IMR-90 (cell line): ENCODE measurements at regions not wholly inside any gene's neighbourhood (a gene's known extent, or its start where the extent isn't known, plus 50 kb on each side); places are given as distances from the start of the nearest gene placed in this dataset.

ENCODE experiments used
- ATAC-seq: fragments of 200-7000 bp; cut with Tn5 transposase; 2 replicates; pipeline ENCODE4 v1.9.1; 2020; ENCODE audit warnings: low read depth, mild to moderate bottlenecking, moderate library complexity
- BruUV-seq: library from RNA; stranded (reverse); fragments of 400-500 nt; replicated peaks from 2 replicates; lab custom pipeline; 2021; lab: Mats Ljungman, UMichigan
- CTCF ChIA-PET: fragments of 300-600 bp; formaldehyde crosslinking; extraction: SDS; loops from one replicate; lab custom pipeline; 2021; ENCODE audit warnings: antibody characterized with exemption; lab: Yijun Ruan, JAX
- POLR2A ChIA-PET: fragments of 300-600 bp; sonication (Branson Sonifier 250); formaldehyde crosslinking; loops from one replicate; lab custom pipeline; 2022; ENCODE audit warnings: antibody characterized with exemption; ENCODE audit not compliant: unreplicated experiment; lab: Charles Lee
- DNase-seq: peaks from one replicate; pipeline ENCODE4 v3.0.0; 2013
- H2AFZ ChIP-seq: replicated peaks from 2 replicates; pipeline ENCODE3; 2013; ENCODE audit warnings: low read length, mild to moderate bottlenecking; ENCODE audit not compliant: poor library complexity
- H2AK5ac ChIP-seq: 2 replicates; pipeline ENCODE4 v1.6.1; 2013; ENCODE audit warnings: low read depth, low read length, inconsistent platforms
- H2AK9ac ChIP-seq: replicated peaks from 2 replicates; pipeline ENCODE3; 2013; ENCODE audit warnings: mild to moderate bottlenecking, low read depth, low read length, moderate library complexity; ENCODE audit not compliant: poor library complexity
- H2BK120ac ChIP-seq: 2 replicates; pipeline ENCODE4 v1.6.1; 2013; ENCODE audit warnings: low read depth, low read length, inconsistent platforms
- H2BK15ac ChIP-seq: 3 replicates; pipeline ENCODE4 v1.6.1; 2013; ENCODE audit warnings: low read depth, low read length, inconsistent platforms
- H2BK20ac ChIP-seq: 2 replicates; pipeline ENCODE4 v1.6.1; 2013; ENCODE audit warnings: low read depth, mild to moderate bottlenecking, inconsistent platforms, low read length, moderate library complexity
- H2BK5ac ChIP-seq: 2 replicates; pipeline ENCODE4 v1.6.1; 2013; ENCODE audit warnings: mild to moderate bottlenecking, low read depth, low read length, inconsistent platforms; ENCODE audit not compliant: poor library complexity, severe bottlenecking
- H3K14ac ChIP-seq: replicated peaks from 2 replicates; pipeline ENCODE4 v1.6.1; 2013; ENCODE audit warnings: low read depth, low read length, inconsistent platforms
- H3K18ac ChIP-seq: 2 replicates; pipeline ENCODE4 v1.6.1; 2013; ENCODE audit warnings: low read depth, low read length, control low read depth
- H3K23ac ChIP-seq: 2 replicates; pipeline ENCODE4 v1.6.1; 2013; ENCODE audit warnings: low read depth, low read length, inconsistent platforms
- H3K27ac ChIP-seq: 2 replicates; pipeline ENCODE4 v1.5.1; 2013; ENCODE audit warnings: mild to moderate bottlenecking, control low read depth, low read length; ENCODE audit not compliant: insufficient read depth
- H3K27me3 ChIP-seq: 2 replicates; pipeline ENCODE4 v1.6.1; 2013; ENCODE audit warnings: low read length; ENCODE audit not compliant: control insufficient read depth, insufficient read depth
- H3K36me3 ChIP-seq: 2 replicates; pipeline ENCODE4 v1.6.1; 2013; ENCODE audit warnings: low read length, mixed read lengths; ENCODE audit not compliant: control insufficient read depth, insufficient read depth
- H3K4ac ChIP-seq: 2 replicates; pipeline ENCODE4 v1.6.1; 2013; ENCODE audit warnings: low read depth, low read length, inconsistent platforms
- H3K4me1 ChIP-seq: 2 replicates; pipeline ENCODE4 v1.6.1; 2013; ENCODE audit warnings: low read length, mixed read lengths; ENCODE audit not compliant: control insufficient read depth, insufficient read depth
- H3K4me2 ChIP-seq: 2 replicates; pipeline ENCODE4 v1.6.1; 2013; ENCODE audit warnings: low read depth, mild to moderate bottlenecking, control low read depth, low read length, moderate library complexity
- H3K4me3 ChIP-seq: 2 replicates; pipeline ENCODE4 v1.5.1; 2013; ENCODE audit warnings: low read depth, mild to moderate bottlenecking, control low read depth, low read length, moderate library complexity; ENCODE audit not compliant: insufficient read depth
- H3K56ac ChIP-seq: 2 replicates; pipeline ENCODE4 v1.6.1; 2013; ENCODE audit warnings: low read length, inconsistent platforms; ENCODE audit not compliant: insufficient read depth; ENCODE audit errors: extremely low read depth
- H3K79me1 ChIP-seq, 2 experiments: 2 replicates each; pipeline ENCODE4 v1.6.1; 2013; ENCODE audit warnings: low read length in 2 of 2, inconsistent platforms in 1 of 2, low read depth in 1 of 2
- H3K9ac ChIP-seq: 2 replicates; pipeline ENCODE4 v1.6.1; 2013; ENCODE audit warnings: low read depth, low read length, control low read depth
- H3K9me1 ChIP-seq: 2 replicates; pipeline ENCODE4 v1.6.1; 2013; ENCODE audit warnings: low read length, inconsistent platforms; ENCODE audit not compliant: insufficient read depth
- H3K9me3 ChIP-seq: 2 replicates; pipeline ENCODE4 v1.6.1; 2013; ENCODE audit warnings: low read length; ENCODE audit not compliant: control insufficient read depth, insufficient read depth
- H4K20me1 ChIP-seq: 2 replicates; pipeline ENCODE4 v1.6.1; 2013; ENCODE audit warnings: low read length, inconsistent platforms; ENCODE audit not compliant: insufficient read depth
- H4K5ac ChIP-seq: 2 replicates; pipeline ENCODE4 v1.6.1; 2013; ENCODE audit warnings: mild to moderate bottlenecking, low read depth, low read length, control low read depth
- H4K8ac ChIP-seq, 2 experiments: 2 replicates each; pipeline ENCODE4 v1.6.1; 2013; ENCODE audit warnings: low read depth in 2 of 2, low read length in 2 of 2, control low read depth in 1 of 2, inconsistent platforms in 1 of 2
- H4K91ac ChIP-seq: 2 replicates; pipeline ENCODE4 v1.6.1; 2013; ENCODE audit warnings: low read depth, low read length, inconsistent platforms; ENCODE audit not compliant: insufficient read depth
- BHLHE40 ChIP-seq: fragments of 150-350 bp; IDR thresholded peaks from 2 replicates; pipeline ENCODE4 v1.6.1; 2016; ENCODE audit warnings: mild to moderate bottlenecking, low read depth, low read length
- CEBPB ChIP-seq: IDR thresholded peaks from 2 replicates; pipeline ENCODE4 v1.6.1; 2012; ENCODE audit warnings: low read depth, low read length, improper control_type of control experiment
- CHD1 ChIP-seq: IDR thresholded peaks from 2 replicates; pipeline ENCODE4 v1.6.1; 2012; ENCODE audit warnings: low read depth, low read length, improper control_type of control experiment
- CTCF ChIP-seq: conservative IDR thresholded peaks from 2 replicates; pipeline ENCODE4 v1.5.1; 2012; ENCODE audit warnings: mild to moderate bottlenecking, low read depth, low read length, improper control_type of control experiment
- ELK1 ChIP-seq: fragments of 150-350 bp; IDR thresholded peaks from 2 replicates; pipeline ENCODE4 v1.6.1; 2016; ENCODE audit warnings: low read depth, mild to moderate bottlenecking, low read length, moderate library complexity, borderline replicate concordance
- FOS ChIP-seq: fragments of 150-350 bp; IDR thresholded peaks from 2 replicates; pipeline ENCODE4 v1.6.1; 2016; ENCODE audit warnings: low read depth, low read length
- MAFK ChIP-seq: IDR thresholded peaks from 2 replicates; pipeline ENCODE4 v1.6.1; 2012; ENCODE audit warnings: low read depth, low read length, improper control_type of control experiment
- MAZ ChIP-seq: IDR thresholded peaks from 2 replicates; pipeline ENCODE4 v1.6.1; 2012; ENCODE audit warnings: low read depth, mild to moderate bottlenecking, low read length, improper control_type of control experiment, moderate library complexity, borderline replicate concordance
- MXI1 ChIP-seq: IDR thresholded peaks from 2 replicates; pipeline ENCODE4 v1.6.1; 2012; ENCODE audit warnings: low read depth, mild to moderate bottlenecking, low read length, moderate library complexity, borderline replicate concordance
- NFE2L2 ChIP-seq: fragments of 150-350 bp; IDR thresholded peaks from 2 replicates; pipeline ENCODE4 v1.6.1; 2016; ENCODE audit warnings: low read depth, mild to moderate bottlenecking, low read length
- POLR2A ChIP-seq: IDR thresholded peaks from 2 replicates; pipeline ENCODE4 v1.6.1; 2012; ENCODE audit warnings: mild to moderate bottlenecking, low read depth, low read length
- RAD21 ChIP-seq: IDR thresholded peaks from 2 replicates; pipeline ENCODE4 v1.6.1; 2012; ENCODE audit warnings: low read length, improper control_type of control experiment
- RFX5 ChIP-seq: IDR thresholded peaks from 2 replicates; pipeline ENCODE4 v1.8.0; 2012; ENCODE audit warnings: low read depth, mild to moderate bottlenecking, low read length, moderate library complexity
- SMC3 ChIP-seq: fragments of 150-350 bp; IDR thresholded peaks from 2 replicates; pipeline ENCODE4 v1.6.1; 2016; ENCODE audit warnings: low read depth, mild to moderate bottlenecking, antibody characterized with exemption, low read length, moderate library complexity
- USF2 ChIP-seq: fragments of 150-350 bp; IDR thresholded peaks from 2 replicates; pipeline ENCODE4 v1.6.1; 2017; ENCODE audit warnings: mild to moderate bottlenecking, antibody characterized with exemption, low read length, low read depth
- WGBS, 2 experiments: methylation state at CpG; one replicate each; pipeline versions ENCODE4 v1.1.5 to v1.1.7; 2013; ENCODE audit warnings: missing lambda C conversion rate in 2 of 2; ENCODE audit not compliant: insufficient read length in 1 of 2; ENCODE audit errors: extremely low coverage in 2 of 2; 5-methylcytosine and 5-hydroxymethylcytosine counted together
- dilution Hi-C: fragments of 300-500 bp; cut with HindIII; formaldehyde crosslinking; loops from one replicate; pipeline ENCODE4 v1.14.3; 2018; ENCODE audit warnings: low sequenced_read_pairs; ENCODE audit not compliant: unreplicated experiment
- in situ Hi-C: fragments of 300-500 bp; cut with MboI; formaldehyde crosslinking; loops from 3 replicates; pipeline ENCODE4 v1.14.3; 2019; ENCODE audit warnings: low sequenced_read_pairs, inconsistent platforms, mixed read lengths
- intact Hi-C: fragments of 100-400 bp; cut with micrococcal nuclease; formaldehyde crosslinking; loops from 2 replicates; pipeline ENCODE4 v1.10.0; 2022

GRCh38 chr1:58310881-58311280 lies 235.6 kb downstream of the OMA1 start:
- Histone ChIP-seq H3K14ac (no peak overlapping the region), H3K4me2 (no peak overlapping the region), H3K9me3 (no peaks in the 10 kb centered on the region), H4K20me1 (no peaks in the 10 kb centered on the region), H4K8ac (no peak overlapping the region), H2BK15ac (no peak overlapping the region), H3K27ac (no peak overlapping the region), H2BK5ac (no peak overlapping the region), H2AK5ac (no peak overlapping the region), H3K4me3 (no peak overlapping the region), H2BK20ac (no peak overlapping the region), H3K56ac (no peak overlapping the region), H4K5ac (no peak overlapping the region), H3K9me1 (no peaks in the 10 kb centered on the region), H3K4me1 (no peaks in the 10 kb centered on the region), H3K27me3 (no peaks in the 10 kb centered on the region), H3K23ac (no peak overlapping the region), H3K79me1 (no peaks in the 10 kb centered on the region), H3K9ac (no peak overlapping the region), H4K91ac (no peak overlapping the region), H2BK120ac (no peak overlapping the region), H2AFZ (no peak overlapping the region), H3K4ac (no peak overlapping the region), H2AK9ac (no peak overlapping the region), H3K36me3 (no peaks in the 10 kb centered on the region), H3K18ac (no peak overlapping the region)
- no peak for TF ChIP-seq USF2
- TF ChIP-seq POLR2A: no peak
- no peak for TF ChIP-seq CEBPB
- no peak for TF ChIP-seq RFX5
- TF ChIP-seq NFE2L2: no peak
- no peak for TF ChIP-seq MXI1
- no peak for TF ChIP-seq MAZ
- no peak for TF ChIP-seq SMC3
- TF ChIP-seq BHLHE40: no peak
- no peak for TF ChIP-seq ELK1
- no peak for TF ChIP-seq CTCF
- TF ChIP-seq MAFK: no peak
- no peak for TF ChIP-seq CHD1
- TF ChIP-seq RAD21: no peak
- no peak for TF ChIP-seq FOS
- POLR2A ChIA-PET: no interaction called here
- CTCF ChIA-PET: no interaction called here
- in situ Hi-C loops: no loop called here
- intact Hi-C loops: no loop called here
- dilution Hi-C loops: no loop called here
- 78% methylated on average over 1 of the region's 1 CpG; no CpG with 5 or more reads in 1 of the 2 experiments for WGBS, 2 experiments
- DNase-seq (no peak), ATAC-seq (no peak)
- BruUV-seq: no TSS peak
